Stimulated activated CD8-positive, alpha-beta memory T cell treated with anti-CD3 and anti-CD28 coated beads, Interleukin-7, amount 100 ng/mL, for 48 hours (primary cell): ENCODE measurements at regions not wholly inside any gene's neighbourhood (a gene's known extent, or its start where the extent isn't known, plus 50 kb on each side); places are given as distances from the start of the nearest gene placed in this dataset.

Experiments used
- DNase-seq, 2 donors: peaks; one replicate each; pipeline ENCODE4 v3.0.0-alpha.2; 2020; ENCODE audit warnings: low read depth in 1 of 2; ENCODE audit errors: extremely low read depth in 1 of 2

DNA sequence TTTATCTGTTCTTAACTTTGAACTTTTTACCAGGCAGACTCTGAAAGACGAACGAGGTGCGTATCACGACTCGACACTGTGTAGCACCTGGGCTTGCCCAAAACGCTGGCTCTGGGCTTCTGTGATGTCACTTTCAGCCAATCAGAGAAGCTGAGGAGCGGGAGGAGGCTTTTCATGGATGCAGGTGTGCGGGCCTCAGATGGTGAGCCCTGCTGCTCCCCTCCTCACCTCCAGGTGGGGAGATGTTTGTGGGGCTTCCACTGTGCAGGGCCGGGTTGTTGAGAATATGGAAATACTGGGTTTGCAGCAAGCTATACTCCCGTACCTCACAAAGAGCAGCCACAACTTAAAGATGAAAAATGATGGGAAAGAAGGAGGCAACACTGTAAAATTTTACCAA is 246.3 kb downstream of the IRX2 start:
- no peak for DNase-seq

DNA sequence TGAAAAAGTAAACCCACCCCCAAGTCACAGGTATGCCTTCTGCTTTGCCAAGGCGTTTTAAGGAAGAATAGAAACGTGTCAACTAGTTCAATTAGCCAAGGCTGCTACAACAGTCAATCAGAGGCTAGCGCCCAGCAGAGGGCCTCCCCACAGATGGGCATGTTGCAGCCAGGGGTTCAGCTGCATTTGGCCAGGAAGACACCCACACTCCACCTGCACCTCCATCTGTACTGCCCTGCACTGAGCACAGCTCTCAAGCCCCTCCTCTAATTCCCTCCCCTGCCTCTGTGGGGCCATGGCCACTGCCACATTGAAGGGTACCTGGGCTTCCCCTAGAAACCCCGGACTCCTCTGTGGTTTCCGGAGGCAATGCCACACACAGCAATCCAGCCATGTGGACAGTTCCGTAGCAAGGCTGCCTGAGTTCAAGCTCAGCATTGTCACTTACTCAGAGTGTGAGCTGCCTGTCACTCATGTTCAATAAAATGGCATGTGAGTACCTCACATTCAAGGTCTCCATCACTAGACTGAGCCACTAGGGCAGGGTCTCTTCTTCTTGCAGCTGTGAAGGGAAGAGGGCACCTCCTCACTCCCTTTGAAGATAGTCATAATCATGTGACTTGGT is 248.4 kb downstream of the IRX2 start:
- DNase-seq = no peak

DNA sequence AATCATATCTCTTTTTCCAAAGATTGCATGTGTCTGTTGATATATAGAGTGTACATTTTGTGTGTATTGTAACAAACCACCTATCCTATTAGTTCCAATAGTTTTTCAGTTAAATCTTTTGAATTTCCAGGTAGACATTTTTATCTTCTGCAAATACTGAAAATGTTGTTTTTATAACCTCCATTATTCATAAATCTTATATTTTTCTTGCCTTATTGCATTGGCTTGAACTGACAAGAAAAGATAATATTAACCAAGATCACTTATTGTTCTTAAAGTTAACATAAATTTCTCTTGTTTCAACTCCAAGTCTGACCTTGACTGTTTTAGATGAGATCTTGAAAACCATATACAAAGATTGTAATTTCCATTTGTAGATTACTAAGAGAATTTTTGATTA is 251.6 kb downstream of the IRX2 start:
- DNase-seq = no peak

DNA sequence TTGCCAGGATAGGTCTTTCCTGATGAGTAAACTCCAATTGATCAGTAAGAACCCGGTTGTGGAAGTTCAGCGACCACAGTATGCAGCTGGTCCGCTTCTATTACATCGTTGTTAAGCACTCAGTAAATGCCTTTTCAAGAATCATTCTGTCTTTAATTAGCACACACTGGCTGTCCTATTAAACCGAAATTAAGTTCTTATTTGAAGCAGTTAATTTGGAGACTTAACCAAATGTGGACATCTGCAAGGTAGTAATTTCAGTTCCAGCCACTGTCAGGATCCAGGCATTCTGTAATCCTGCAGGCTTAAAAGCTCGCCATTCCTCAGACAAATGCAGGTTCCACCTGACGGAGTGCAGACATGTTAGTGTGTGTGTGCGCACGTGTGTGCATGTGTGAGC is 254.6 kb downstream of the IRX2 start:
- no peak for DNase-seq

DNA sequence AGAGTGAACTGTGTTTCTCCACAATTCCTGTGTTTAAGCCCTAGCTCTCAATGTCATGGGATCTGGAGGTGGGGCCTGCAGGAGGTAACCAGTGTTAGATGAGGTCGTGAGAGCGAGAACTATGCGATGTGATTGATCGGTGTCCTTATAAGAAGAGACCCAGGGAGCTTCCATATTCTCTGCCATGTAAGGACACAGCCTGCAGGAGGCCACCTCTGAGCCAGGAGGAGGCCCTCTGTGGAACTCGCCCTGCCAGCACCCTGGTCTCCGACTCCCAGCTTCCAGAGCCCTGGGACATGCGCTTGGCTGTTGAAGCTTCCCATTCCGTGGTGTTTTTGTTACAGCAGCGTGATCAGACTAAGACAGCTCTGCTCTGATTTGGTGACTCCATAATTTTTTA is 255.4 kb downstream of the IRX2 start:
- no peak for DNase-seq

DNA sequence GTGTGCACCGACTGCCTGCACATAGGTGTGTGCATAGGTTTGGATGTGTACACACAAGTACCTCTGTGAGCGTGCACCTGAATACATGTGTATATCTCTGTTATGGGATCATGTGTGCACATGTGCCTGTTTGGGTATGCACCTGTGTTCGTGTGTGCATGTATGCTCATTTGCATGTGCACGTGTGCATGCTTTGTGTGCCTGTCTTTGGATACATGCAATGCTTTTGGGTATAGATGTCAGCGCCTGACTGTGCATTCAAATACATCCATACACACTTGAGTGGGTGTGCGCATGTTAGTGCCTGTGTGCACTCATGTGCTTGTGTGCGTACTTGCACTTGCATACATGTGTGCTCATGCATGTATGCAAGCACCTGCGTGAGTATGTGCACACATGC is 258.1 kb downstream of the IRX2 start:
- DNase-seq = no peak

DNA sequence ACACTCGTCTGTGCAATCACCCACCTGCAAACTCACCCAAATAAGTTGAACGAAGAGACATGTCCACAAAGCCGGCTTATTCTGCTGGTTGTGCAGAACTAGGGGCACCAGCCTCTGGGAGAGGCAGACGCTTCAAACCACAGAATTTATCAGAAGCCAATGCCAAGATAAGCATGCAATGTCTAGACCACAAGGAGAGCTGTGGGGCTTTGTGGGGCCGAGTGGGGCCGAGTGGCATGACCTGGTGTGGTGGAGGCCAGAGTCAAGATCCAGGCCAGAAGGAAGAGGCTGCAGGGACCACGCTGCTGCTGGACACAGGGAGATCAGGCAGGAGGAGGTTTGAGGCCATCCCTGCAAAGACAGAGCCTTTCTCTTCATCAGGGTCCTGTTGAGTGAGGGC is 259.0 kb downstream of the IRX2 start:
- DNase-seq = no peak

DNA sequence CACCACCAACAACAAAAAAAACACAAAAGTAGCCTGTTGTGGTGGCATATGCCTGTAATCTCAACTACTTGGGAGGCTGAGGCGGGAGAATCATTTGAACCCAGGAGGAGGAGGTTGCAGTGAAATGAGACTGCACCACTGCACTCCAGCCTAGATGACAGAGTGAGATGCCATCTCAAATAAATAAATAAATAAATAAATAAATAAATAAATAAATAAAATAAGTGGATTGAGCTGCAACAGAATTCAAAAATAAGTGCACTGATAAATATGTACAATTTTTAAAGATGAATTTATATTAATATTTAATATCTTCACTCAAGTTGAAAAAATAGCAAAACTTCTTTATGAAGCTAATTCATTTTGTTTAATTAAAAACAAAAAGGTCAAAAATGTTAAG is 259.6 kb downstream of the IRX2 start:
- DNase-seq = no peak

DNA sequence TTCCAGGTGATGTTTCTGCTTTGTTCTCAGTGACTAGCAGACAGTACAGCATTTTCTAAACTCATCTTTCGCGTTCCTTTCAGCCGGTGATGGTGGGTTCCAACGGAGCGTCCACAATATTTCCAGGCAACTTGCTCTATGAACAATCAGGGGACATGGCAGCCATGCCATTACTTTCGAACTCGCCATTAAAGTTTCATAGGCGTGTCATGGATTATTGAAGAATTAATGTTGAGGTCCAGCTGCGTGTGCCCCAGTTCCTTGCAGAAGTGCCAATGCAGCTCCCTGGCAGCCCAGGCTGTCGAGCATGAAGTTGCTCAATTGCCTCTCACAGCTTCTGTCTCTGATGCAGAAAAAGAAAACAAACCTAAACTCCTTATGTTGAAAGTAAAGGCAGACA is 262.2 kb downstream of the IRX2 start:
- no peak for DNase-seq

DNA sequence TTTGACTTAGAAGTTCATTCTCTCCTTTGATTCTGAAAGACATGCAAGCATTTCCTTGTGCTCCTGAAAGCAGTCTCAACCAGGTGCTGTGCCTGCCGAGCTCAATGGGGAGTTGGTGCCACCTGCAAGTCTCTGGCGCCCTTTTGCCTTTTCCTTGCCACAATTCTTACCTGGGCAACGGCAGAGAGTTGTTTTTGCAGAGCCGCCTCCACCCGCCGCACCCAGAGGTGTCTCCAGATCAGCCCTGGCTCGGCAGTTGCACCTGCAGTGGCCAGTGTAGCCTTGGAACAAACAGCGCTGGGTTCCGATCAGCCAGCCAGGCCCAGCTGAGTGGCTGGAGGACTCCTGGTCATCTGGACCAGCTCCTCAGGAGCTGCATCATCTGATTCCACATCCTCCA is 262.9 kb downstream of the IRX2 start:
- DNase-seq = no peak

DNA sequence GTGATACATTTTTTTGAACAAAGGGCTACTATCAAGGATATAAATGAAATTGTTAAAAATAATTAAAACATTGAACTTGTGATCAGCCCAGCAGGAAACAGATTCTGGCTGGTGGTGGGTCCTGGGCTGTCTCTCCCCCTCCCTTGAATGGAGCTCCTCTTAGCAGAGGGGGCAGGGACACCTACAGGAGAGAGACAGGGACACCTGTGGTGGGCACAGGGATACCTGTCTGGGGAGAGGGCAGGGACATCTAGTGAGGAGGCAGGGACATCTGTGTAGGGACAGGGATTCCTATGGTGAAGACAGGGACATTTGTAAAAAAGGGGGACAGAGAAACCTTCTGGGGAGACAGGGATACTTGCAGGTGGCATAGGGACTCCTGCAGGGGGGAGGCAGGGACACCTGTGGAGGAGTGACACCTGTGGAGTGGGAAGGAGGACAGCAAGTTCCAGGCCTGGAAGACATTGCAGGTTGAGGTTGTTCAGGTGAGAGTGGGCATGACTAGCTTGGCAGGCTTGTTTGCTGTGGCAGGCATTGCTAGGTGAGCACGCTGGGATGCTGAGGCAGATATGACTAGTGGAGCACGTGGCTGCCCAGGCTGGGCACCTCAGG is 264.2 kb downstream of the IRX2 start:
- no peak for DNase-seq

DNA sequence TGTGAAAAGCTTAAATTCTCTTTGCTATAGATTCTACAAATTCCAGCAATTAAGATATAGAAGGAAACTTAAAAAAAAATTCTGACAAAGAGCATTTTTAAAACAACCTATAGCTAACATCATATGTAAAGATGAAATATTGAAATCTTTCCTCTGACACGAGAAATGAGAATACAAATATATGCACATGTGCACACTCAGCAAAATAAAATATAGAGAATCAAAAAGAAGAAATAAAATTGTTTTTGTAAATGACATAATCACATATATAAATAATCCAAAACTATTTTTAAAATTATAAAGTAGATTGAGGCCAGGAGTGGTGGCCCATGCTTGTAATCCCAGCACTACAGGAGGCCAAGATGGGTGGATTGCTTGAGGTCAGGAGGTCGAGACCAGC is 265.1 kb downstream of the IRX2 start:
- DNase-seq = no peak

DNA sequence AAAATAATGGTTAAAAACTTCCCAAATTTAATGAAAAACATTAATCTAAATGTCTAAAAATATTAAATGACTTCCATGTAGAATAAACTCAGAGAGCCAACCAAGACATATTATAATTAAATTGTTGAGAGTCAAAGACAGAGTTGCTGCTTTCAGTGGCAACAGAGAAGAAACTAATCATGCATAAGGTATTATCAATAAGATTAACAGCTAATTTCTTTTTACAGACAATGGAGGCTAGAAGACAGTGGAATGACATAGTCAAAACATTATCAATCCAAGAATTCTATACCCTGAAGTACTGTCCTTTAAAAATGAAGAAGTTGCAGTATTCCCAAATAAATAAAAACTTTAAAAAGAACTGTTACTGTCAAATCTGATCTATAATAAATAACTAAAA is 268.7 kb downstream of the IRX2 start:
- DNase-seq = no peak

DNA sequence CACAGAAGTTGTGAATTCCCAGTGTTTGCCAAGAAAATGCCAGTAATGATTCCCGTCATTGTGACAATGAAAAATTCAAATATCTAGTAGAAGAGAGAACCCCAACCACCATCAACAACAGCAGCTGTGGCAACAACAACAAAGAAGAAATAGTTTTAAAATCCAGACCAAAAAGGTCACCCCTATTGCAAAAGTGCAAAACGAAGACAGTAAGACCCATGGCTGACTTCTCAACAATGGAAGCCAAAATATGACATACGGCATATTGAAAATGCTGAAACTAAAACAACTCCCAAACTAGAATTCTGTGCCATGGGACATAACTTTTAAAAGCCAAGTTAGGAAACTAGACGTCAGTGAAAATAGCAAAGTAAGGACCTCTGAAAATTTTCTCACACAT is 270.6 kb downstream of the IRX2 start:
- DNase-seq = no peak

DNA sequence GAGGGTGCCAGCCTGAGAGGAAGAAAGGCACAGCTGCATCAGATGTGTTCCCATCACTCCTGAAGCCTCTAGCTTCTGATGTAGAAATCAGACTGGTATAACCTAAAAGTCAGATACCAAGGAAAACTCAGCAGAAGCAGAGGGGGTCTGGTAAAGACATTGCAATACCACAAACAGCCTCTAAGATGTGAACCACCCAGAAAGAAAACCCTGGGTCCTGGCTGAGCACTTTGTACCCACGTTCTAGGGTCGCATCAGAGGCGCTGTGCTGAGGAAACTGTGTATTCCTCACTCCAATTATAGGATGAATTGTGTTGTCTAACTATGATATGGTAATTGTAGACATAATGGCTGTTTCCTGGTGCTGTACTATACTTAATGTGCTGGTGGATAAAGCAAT is 275.6 kb downstream of the IRX2 start:
- no peak for DNase-seq

DNA sequence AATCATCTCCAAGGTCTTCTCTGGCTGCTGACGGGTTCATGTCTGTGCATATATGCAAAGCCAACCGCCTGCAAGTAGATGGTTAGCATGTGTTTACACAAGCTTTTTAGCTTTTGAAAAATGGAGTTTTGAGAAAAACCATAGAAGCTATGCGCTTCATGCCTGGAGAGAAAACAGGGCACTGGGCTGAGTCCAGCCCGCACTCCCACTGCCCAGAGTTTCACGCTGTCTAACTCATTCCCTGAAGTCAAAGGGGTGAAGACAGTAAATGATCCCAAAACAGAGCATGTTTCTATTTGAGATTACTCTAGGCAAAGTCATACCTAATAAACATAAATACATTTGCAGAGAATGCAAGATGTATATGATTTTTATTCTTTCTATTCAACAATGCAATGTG is 278.8 kb downstream of the IRX2 start:
- no peak for DNase-seq

DNA sequence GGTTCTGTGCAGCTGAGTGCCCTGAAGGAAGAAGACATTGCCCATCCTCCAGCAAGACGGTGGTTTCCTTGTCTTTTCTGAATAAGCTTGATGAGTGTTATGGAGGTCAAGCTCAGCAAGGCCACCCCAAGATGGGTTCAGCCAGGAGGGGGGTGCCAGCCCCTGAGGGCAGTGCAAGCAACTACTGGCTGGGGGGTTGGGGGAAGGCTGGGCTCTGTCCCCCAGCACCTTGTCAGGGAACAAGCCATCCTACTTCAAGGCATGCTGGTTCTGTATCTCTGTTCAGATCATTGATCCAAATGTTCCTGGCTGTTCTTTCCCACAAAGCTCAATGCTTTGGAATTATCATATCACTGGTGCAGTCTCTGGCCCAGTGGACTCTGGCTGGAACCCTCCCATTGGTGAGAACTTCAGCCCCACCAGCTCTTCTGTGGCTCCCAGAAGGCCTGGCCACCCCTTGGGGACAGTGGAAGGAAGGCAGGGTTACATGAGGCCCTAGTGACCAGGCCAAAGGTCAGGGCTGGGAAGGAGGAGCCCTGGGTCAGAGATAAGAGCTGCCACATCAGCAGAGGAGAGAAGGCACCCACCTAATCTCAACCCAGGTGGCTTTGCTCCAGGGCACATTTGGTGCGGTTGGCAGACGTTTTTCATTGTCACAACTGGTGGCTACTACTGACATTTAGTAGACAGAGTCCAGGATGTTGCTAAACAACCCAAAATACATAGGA is 280.2 kb downstream of the IRX2 start:
- no peak for DNase-seq

DNA sequence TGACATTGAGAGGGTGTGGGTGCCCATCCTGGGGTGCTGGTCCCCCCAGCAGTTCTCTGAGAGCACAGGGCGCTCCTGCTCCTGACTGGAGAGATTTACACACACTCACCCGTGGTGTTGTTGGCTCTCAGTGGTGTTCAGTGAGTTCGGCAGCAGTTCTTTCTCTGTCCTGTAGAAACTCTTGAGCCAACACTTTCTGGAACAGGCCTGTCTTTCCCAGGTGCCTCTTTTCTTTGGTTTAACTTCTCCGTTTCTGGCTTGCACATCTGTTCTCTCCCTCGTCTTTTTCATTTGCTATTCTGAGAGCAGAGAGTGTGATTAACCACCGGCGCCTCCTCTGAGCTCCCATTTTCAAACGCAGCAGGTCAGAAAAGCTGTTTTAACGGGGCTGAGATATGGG is 284.5 kb downstream of the IRX2 start:
- no peak for DNase-seq

DNA sequence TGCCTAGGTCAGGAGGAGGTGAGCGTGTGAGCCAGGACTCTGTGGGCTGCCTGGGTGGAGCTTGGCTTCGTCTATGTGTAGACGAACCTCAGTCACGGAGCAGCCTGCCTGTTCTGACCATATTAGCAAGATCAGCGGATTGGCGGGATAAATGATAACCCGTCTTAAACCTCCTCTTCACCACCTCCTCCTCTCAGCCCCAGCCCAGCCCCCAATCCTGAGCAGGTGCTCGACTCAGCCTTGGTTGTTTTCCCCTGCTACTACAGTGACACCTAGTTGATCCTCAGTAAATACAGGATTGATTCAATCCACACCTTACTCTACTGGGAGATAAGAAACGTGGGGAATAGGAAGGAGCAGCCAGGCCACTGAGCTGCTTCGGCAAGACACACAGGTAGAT is 286.1 kb downstream of the IRX2 start:
- DNase-seq = no peak

DNA sequence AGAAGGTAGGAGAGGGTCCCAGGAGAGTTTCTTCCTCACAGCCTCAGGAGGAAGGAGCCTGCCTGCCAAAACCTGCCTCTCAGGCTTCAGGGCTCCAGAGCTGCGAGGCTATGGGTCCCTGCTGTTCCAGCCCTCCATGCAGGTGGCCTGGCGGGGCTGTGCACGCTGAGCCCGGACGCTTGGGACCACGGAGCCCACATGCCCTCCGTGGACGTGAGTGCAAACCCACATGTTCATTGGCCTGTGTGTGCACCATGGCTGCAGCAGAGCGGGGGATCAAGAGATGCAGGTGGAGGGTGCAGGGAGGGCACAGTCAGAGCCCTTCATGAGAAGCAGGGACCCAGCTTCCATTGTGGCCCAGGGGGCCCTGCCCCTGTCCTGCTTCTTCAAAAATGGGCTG is 287.3 kb downstream of the IRX2 start:
- no peak for DNase-seq

DNA sequence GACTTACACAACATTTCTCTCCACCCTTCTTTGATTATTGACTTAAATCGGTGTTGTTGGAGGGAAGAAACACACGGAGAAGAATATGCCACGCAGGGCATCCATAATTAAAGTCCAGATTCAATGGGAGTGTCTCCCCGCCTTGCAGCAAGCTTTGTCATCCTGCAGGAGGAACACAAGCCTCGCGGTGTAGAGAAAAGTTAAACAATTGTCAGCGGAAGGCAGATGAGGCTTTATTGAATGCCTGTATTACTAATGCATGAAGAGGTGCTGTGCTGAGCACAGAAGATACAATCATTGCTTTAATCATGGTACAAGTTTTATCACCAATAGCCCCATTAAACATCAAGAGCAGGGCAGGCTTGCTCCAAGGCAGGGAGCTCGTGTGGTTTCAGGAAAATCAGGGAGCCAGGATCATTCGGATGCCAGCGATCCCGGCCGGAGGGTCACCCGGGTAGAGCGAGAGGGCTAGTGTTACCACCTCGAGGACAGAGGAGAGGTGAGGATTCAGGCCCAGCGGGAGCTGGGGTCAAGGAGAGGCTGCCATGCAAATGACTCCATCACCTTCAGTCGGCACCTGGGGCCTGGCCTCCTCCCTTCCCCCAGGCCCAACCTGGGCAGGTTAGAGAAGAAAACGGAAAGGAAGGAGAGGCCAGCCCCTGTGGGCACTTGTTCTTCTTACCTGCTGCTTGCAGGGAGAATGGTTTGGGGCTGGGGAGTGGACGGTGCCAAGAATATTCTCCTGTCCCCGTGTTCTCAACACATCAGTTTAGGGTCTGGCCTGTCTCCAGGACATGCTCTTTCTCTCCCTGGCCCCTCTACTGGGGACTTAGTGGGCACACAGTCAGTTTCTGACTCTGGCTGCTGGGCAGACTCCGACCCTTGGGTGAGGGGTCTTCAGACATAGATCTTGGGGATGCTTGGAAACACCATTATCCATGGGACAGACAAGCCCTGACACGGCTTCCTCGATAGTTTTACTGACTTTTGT is 289.5 kb downstream of the IRX2 start:
- DNase-seq = no peak
